Endothelial cell (in vitro differentiated cells): ENCODE measurements at regions not wholly inside any gene's neighbourhood (a gene's known extent, or its start where the extent isn't known, plus 50 kb on each side); places are given as distances from the start of the nearest gene placed in this dataset.

ENCODE experiments used
- DNase-seq: peaks from one replicate; pipeline ENCODE4 v3.0.0; 2021; ENCODE audit warnings: low spot score
- H3K27ac Mint-ChIP-seq: one replicate; pipeline ENCODE4 v1.8.0; 2021; ENCODE audit warnings: mixed read lengths, inconsistent platforms; ENCODE audit not compliant: unreplicated experiment
- H3K27me3 Mint-ChIP-seq: one replicate; pipeline ENCODE4 v1.8.0; 2021; ENCODE audit warnings: mild to moderate bottlenecking, moderate library complexity, mixed read lengths, inconsistent platforms; ENCODE audit not compliant: unreplicated experiment
- H3K36me3 Mint-ChIP-seq: one replicate; pipeline ENCODE4 v1.8.0; 2021; ENCODE audit warnings: mild to moderate bottlenecking, low read depth, mixed read lengths, inconsistent platforms; ENCODE audit not compliant: unreplicated experiment
- H3K4me1 Mint-ChIP-seq: one replicate; pipeline ENCODE4 v1.8.0; 2021; ENCODE audit warnings: mild to moderate bottlenecking, mixed read lengths, inconsistent platforms; ENCODE audit not compliant: unreplicated experiment
- H3K4me3 Mint-ChIP-seq: one replicate; pipeline ENCODE4 v1.8.0; 2021; ENCODE audit warnings: mild to moderate bottlenecking, mixed read lengths, inconsistent platforms; ENCODE audit not compliant: unreplicated experiment
- H3K9me3 Mint-ChIP-seq: one replicate; pipeline ENCODE4 v1.8.0; 2021; ENCODE audit warnings: mixed read lengths, inconsistent platforms; ENCODE audit not compliant: unreplicated experiment
- TF ChIP-seq, protein P1 (sequence below): fragments of 200-600 bp; sonication (generic); IDR thresholded peaks from one replicate; pipeline ENCODE4 v1.5.0; 2021; ENCODE audit warnings: antibody characterized with exemption; ENCODE audit not compliant: unreplicated experiment

DNA sequence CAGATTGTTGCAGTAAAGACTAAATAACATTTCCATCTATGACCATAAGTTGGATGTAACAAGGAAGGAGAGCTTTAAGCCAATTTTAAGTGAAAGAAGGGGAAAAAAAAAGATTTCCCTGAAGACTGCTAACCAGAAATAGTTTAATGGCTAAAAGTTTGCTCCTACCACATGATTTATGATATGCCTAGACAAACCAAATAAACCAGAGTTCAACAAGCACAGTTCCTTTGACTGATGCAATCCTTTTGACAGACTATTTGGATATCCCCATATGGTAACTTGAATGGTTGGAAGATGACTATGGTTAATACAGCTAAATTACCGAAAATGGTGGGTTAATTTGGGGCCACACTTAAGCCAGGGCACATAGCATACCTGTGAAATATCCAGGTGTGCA, 338.5 kb downstream of the CETN3 start:
- TF ChIP-seq, protein P1, sequence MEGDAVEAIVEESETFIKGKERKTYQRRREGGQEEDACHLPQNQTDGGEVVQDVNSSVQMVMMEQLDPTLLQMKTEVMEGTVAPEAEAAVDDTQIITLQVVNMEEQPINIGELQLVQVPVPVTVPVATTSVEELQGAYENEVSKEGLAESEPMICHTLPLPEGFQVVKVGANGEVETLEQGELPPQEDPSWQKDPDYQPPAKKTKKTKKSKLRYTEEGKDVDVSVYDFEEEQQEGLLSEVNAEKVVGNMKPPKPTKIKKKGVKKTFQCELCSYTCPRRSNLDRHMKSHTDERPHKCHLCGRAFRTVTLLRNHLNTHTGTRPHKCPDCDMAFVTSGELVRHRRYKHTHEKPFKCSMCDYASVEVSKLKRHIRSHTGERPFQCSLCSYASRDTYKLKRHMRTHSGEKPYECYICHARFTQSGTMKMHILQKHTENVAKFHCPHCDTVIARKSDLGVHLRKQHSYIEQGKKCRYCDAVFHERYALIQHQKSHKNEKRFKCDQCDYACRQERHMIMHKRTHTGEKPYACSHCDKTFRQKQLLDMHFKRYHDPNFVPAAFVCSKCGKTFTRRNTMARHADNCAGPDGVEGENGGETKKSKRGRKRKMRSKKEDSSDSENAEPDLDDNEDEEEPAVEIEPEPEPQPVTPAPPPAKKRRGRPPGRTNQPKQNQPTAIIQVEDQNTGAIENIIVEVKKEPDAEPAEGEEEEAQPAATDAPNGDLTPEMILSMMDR, result no peak
- H3K4me3 Mint-ChIP-seq, result no peak overlapping the region

DNA sequence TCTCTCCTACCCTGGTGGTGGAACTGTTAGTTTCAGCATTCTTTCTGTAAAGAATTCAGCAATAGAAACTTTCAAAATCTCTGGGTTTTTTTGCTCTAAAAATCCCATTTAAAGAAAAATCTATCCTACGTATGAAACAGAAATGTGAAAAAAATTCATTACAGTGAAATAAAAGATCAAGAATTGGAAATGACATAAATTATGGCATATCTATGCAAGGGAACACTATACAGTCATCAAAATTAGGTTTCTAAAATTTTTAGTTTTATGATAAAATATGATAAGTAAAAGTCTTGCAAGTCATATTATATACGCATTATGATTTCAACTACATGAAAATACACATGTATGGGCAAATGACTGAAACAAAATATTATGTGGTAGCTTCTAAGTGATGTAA, 342.6 kb downstream of the CETN3 start:
- no peaks in the 10 kb centered on the region for H3K4me1 Mint-ChIP-seq
- H3K4me3 Mint-ChIP-seq, result no peak overlapping the region
- H3K27ac Mint-ChIP-seq, result no peak overlapping the region
- H3K9me3 Mint-ChIP-seq, result no peaks in the 10 kb centered on the region
- no peak for DNase-seq
- TF ChIP-seq, protein P1, result no peak
- no peaks in the 10 kb centered on the region for H3K36me3 Mint-ChIP-seq
- H3K27me3 Mint-ChIP-seq, result no peaks in the 10 kb centered on the region

More for the DNA sequence above, 338.5 kb downstream of the CETN3 start:
- Mint-ChIP-seq H3K36me3 (no peaks in the 10 kb centered on the region), H3K27ac (no peak overlapping the region), H3K9me3 (no peaks in the 10 kb centered on the region), H3K4me1 (no peaks in the 10 kb centered on the region), H3K27me3 (no peaks in the 10 kb centered on the region)
- no peak for DNase-seq

DNA sequence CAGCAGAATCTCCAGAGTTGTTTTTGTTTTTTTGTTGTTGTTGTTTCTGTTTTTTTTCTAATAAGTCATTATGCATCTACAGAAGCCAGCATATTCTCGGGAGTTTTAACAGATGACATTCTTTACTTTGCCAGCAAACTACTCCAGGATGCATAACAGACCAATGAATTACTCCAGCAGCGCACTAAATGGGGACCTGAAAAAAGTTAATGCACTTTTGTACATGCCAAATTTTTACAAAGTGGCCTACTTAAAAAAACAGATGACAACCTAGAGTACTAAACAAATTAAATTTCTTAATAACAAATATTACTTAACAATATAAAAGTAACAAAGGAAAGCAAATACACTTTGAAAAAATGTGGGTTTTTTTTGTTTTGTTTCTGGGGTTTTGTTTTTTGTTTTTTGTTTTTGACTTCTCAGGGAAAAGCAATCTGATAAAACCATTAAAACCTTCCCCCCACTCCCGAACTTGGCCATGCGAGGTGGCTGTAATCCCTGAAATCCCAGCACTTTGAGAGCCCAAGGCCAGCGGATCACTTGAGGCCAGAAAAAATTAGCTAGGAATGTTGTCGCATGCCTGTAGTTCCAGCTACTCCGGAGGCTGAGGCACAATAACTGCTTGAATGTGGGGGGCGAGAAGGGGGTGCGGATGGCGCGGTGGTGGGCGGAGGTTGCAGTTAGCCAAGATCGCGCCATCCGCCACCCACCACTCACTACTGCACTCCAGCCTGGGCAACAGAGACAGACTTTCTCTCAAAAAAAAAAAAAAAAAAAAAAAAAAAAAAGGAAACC, 352.4 kb downstream of the CETN3 start:
- no peak overlapping the region for H3K27ac Mint-ChIP-seq
- peaks cover 4% of the 10 kb centered on the region for H3K4me1 Mint-ChIP-seq
- no peaks in the 10 kb centered on the region for H3K9me3 Mint-ChIP-seq
- H3K36me3 Mint-ChIP-seq, result no peaks in the 10 kb centered on the region
- TF ChIP-seq, protein P1, result no peak
- DNase-seq, result no peak
- no peak overlapping the region for H3K4me3 Mint-ChIP-seq
- H3K27me3 Mint-ChIP-seq, result no peaks in the 10 kb centered on the region

DNA sequence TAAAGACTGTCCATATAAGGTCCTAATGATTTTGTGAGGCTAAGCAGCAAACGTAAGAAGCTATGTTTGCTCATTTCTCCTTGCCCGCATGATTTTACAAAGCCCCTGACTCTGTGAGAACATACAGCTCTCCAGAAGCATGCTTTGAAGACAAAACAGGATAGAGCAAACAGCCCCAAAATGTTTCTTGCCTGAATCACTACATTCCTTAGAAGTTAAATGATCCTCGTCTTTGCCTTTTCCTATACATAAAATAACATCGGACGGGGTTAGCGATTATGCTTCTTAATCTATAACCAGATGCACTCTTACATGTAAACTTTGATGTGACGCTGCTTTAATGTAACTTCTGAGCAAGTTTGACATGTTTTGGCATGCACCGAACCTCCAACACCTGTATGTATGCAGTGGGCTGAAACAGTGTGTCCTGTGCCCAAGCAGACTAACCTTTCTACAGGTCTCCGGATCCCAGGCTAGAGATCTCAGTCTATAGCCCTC, 353.7 kb downstream of the CETN3 start:
- Mint-ChIP-seq H3K36me3 (no peaks in the 10 kb centered on the region), H3K27me3 (no peaks in the 10 kb centered on the region), H3K4me3 (no peak overlapping the region), H3K9me3 (no peaks in the 10 kb centered on the region), H3K27ac (no peak overlapping the region), H3K4me1 (peaks cover 4% of the 10 kb centered on the region)
- TF ChIP-seq, protein P1, result no peak
- no peak for DNase-seq

DNA sequence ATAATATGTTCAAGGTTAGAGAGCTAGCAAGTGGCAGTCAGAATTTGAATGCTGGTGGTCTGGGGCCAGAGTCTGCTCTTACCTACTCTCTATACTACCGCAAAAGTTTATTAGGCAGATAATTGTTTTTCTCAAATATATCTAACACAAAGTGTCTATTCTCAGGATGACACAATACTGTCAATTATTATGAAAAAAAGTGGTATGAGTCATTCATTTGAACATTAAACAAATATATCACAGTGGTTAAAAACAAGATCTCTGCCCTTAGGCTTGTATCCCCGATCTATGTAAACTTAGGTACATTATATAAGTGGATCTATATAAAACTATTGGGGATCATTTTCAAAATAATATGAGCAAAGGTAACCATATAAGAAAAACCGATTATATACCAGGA, 354.9 kb downstream of the CETN3 start:
- TF ChIP-seq, protein P1, result no peak
- H3K9me3 Mint-ChIP-seq, result no peaks in the 10 kb centered on the region
- DNase-seq, result no peak
- H3K4me3 Mint-ChIP-seq, result no peak overlapping the region
- no peaks in the 10 kb centered on the region for H3K27me3 Mint-ChIP-seq
- H3K36me3 Mint-ChIP-seq, result no peaks in the 10 kb centered on the region
- H3K4me1 Mint-ChIP-seq, result peaks cover 4% of the 10 kb centered on the region
- no peak overlapping the region for H3K27ac Mint-ChIP-seq
